GM19468 (cell line): ENCODE measurements at regions not wholly inside any gene's neighbourhood (a gene's known extent, or its start where the extent isn't known, plus 50 kb on each side); places are given as distances from the start of the nearest gene placed in this dataset.
"Not testable (repeated sequence)": the region's sequence is repeated elsewhere in the genome, so short reads cannot be mapped to it uniquely, and the experiment has no call there.

ENCODE experiments used
- ATAC-seq: cut with Tn5 transposase; IDR thresholded peaks from one replicate; pipeline ENCODE4 v1.9.1; 2021; ENCODE audit warnings: mild to moderate bottlenecking, moderate library complexity, moderate number of reproducible peaks; ENCODE audit not compliant: unreplicated experiment; ENCODE audit errors: extremely low read depth

DNA sequence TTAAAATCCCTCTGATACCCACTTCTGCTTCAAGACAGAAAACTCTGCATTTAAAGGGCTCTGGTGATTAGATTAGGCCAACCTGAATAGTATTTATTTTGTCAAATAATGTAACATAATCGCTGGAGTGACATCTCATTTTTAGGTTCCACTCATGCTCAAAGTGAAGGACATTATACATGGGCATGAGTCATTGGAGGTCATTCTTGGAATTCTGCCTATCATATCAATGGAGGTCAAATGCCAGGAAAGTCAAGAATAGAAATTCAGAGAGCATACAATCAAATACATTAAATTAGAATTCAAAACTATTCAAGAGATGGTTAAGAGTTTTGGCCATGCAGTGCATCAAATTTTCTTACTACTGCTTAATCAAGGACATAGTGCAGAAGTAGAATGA lies 50.8 kb upstream of the PRSS1 start:
- ATAC-seq = no peak

DNA sequence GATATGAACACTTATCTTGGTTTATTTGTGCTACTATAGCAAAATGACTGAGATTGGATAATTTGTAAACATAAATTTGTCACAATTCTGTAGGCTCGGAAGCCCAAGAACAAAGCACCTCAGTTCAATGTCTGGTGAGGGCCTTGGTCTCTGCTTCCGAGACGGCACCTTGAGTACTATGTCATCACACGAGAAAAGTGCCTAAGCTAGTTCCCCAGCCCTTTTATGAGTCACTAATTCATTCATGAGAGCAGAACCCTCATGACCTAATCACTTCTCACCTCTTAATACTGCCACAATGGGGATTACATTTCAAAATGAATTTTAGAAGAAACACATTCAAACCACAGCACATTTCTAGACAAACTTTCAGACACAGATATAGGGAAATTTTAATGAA lies 52.0 kb upstream of the PRSS1 start:
- ATAC-seq = no peak

DNA sequence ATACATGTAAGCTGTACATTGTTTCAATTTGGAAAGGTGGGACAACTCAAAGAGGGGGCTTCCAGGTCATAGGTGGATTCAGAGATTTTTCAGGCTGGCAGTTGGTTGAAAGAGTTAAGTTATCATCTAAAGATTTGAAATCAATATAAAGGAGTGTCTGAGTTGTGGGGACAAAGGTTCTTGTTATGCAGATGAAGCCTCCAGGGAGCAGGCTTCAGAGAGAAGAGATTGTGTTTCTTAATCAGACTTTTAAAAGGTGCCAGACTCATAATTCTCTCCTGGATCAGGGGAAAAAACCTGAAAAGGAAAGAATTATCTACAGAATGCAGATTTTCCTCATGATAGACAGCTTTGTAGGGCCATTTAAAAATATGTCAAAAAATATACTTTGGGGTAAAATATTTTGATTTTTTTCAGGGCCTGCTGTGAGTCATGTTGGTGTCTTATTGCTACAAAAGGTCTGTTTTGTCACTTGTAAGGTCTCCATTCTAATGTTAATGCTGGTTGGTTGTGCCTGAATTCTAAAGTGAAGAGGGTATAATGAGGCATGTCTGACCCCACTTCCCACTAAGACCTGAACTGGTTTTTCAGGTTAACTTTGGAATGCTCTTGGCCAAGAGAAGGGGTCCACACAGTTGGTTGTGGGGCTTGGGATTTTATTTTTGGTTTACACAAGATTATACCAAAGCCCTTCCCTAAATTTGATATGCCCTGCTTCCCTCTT lies 52.7 kb upstream of the PRSS1 start:
- ATAC-seq = no peak

DNA sequence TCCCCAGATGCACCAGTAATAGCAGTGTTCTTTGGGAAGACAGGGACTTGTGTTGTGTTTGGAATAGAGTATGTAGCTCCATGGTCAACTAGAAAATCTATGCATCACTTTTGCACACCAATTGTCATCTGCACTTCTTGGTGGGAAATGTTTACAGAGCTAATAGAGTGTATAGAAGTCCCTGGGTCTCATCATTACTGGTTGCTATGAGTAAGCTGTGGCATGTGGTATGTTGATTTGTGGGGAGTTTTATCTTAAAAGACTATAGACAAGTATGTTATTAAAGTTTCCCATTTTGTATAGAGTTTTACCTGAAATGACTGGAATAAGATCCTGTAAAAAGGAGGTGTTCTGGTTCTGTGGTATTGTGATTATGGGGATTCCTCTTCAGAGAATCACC lies 55.4 kb upstream of the PRSS1 start:
- no peak for ATAC-seq

DNA sequence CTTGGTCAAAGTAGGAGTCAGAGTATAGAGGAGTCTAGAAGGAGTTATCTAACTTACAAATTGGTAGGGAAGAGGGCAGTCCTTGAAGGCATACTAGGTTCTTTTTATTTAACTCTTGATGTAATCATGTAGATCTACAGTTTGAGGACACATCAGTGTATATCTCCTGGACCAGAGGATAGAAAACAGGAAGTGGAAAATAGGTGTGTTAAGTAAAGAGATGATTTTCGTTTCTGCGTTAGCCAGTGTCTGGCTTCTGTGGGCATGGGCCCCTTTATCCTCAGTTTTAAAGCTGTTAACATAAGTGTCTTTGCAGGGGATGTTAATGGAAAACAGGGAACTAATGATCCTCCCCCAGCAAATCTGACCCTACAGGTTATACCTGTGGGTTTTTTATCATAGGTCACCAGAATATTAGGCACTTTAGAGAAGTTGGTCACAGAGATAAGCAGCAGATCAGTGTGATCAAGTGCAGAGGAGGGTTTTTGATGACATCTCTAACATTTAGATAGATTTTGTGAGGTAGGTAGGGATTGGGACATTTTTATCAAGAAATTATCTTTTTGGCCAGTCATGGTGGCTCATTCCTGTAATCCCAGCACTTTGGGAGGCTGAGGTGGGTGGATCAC lies 58.6 kb upstream of the PRSS1 start:
- no peak for ATAC-seq

DNA sequence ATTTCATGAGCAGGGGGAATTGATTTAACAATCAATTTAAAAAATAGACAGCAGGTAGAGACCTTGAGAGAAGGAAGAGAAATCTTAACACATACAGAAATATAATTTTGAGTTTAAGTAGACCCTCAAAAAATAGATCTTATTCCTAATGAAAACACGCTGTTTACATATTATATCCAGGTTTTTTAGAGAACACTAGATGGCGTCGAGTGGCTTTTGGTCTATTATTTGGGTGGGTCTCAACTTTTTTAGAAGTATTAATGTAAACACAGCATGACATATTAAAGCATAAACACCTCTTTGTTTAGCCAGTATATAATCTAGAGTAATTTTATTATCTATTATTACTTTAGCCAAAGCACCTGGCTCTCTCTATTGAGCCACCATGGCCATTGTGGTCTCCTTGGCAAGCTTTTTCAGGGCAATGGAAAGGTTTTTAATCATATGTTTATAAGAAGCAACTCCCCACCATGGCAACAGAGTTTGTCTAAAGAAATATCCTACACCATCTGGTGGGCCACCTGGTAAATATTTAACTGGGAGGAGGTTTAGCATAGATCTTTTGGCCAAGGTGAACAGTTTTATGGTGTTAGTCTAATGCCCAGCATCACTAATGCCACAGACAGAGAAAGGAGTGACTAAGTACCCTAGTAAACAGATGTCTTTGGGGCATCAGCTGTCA lies 59.7 kb upstream of the PRSS1 start:
- ATAC-seq = no peak

DNA sequence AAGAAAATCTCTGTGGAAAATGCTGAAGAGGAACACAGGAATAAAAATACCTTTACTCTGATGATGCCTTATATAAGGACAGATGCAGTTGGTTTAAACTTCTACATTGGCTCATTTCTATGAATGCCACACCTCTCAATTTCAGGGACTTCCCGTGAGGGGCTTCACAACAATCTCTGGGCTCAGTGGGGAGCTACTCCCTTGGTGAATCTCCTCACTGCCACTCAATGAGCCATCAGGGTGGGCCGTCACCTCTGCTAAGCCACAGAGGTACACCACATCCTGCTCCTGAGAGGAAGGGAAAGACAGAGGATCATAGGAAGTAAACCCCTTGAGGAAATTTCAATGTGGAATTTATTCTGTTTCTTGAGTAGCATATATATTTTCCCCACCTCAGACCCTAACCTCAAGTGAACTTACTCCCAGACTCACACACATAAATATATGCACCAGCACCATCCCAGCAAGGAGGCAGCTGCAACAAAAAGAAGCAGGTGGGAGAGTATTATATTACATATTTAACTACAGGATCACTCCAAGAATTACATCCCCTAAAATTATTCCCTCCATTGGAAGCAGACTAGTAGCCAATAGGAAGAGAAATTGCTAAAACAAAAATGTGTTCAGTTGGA lies 63.3 kb upstream of the PRSS1 start:
- ATAC-seq = no peak

DNA sequence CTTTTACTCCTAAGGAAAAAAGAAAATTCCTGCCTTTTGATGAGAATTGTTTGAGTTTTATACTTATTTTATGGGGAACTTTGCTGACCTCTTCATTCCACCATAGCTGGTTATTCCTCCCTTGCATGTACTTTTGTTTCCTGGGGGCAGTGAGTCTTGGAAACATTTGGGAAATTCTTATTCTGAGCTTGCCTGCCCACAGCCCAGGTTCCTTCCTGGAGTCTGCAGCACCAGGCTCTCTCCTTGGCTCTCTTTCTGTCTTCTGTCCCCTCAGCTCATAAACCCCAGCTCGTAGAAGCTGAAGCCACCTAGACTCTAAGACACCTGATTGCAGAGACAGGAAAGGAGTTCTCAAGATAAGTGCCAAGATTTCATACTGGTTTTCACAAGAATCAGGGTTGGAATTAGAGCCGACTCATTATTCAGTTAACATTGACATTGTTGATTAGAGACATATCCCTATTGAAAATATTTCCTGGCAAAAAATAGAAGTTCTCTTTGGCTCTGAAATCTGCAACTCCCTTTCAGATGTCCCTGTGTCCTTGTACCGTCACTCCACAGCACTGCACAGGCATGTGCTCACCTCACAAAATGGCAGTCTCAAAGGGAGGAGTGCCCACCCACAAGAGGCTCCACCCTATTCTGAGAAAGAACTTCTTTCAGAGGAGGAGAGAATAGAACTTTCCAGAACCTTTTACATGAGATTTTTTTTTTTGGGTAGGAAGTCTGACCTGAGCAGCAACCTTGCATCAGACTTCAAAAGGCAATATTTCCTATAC lies 67.8 kb upstream of the PRSS1 start:
- no peak for ATAC-seq

DNA sequence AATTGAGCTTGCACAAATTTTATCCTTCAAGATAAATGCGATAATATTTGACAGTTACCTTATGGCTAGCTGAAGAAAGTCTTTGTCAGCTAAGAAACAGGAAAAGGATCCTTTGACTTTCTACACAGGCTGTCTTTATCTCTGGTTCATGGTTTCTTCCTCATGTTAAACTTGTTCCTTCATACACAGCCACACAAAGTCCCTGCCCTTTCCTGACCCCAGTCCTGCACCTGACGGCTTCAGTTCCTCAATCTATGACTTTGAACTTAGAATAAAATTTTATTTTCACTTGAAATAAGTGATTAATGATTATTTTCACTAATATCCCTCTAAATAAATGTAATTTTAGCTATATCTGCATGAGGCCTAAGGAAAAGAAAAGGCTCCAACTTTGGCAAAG lies 77.8 kb upstream of the PRSS1 start:
- ATAC-seq = no peak

DNA sequence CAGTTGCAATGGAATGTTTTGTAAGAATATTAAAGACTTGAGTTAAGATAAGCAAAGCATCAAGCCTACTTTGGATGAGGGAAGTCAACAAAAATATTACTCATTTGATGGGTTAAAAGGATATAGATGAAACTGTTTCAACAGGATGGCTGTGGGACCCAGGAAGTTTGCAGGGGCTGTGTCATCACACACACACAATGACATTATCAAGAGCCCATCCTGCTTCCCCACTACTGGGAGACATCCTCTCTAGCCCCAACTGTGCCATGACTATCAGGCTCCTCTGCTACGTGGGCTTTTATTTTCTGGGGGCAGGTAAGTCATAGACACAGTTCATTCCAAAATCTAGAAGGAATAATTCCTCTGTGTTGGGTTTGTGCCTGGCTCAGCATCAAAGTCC lies 78.8 kb upstream of the PRSS1 start:
- ATAC-seq = no peak

DNA sequence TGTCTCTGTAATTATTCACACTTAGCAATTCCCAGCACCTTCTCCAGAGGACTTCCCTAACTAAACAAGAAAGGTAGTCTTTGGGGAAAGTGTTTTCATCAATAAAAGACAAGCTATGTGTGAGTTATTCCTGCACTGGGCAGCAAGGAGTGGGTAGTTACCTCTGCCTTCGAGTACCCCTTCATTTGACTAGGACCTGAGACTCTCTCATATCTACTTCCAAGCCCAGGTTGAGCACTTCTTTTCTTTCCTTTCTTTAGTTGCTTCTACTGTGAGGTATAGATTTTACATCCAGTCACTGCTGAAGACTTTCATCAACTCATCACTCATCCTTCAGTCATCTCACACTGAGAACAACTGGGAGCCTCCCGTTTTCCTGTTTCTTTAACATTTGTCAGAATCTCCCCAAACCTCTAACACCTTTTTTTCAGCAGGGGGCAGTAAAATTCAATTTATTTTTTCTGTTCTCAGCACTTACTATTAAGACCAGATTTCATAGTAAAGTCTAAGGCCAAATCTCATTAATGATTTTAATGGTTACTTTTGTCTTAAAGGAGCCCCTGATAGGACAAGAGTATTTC lies 80.1 kb upstream of the PRSS1 start:
- no peak for ATAC-seq

DNA sequence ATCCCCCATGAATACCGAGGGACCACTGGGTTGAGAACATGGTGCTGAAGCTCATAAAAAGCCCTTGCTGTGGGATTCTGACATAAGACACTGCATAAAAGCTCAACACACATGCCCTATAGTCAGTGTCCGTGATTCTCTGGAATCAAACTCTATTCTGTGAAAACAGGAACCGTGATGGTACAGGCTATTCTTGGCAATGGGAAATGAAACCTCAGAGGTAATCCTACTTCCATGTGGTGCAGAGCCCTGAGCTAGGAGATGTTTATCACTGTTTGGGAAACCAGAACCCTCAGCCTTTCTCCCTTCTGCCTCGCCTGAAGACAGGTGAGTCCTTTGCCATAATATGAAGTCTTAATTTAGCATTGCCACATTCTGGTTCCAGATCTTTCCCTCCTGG lies 80.8 kb upstream of the PRSS1 start:
- no peak for ATAC-seq

DNA sequence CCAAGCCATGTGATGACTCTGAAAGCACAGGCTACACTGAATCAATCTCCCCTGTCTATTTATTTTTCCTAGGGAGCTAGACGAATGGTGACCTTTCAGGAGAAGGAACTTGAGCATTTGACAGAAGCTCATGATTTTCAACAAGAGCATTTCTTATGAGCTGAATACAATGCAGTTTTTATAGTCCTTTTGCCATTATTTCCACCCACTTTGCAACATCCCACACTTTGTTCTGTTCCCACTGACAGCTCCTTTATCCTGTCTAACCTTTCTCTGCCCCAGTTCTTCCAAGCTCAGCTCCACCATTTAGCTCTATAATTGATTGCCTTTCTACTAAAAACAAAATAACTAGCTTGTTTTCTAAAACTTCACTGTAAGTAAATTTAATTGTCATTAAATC lies 91.9 kb upstream of the PRSS1 start:
- no peak for ATAC-seq

DNA sequence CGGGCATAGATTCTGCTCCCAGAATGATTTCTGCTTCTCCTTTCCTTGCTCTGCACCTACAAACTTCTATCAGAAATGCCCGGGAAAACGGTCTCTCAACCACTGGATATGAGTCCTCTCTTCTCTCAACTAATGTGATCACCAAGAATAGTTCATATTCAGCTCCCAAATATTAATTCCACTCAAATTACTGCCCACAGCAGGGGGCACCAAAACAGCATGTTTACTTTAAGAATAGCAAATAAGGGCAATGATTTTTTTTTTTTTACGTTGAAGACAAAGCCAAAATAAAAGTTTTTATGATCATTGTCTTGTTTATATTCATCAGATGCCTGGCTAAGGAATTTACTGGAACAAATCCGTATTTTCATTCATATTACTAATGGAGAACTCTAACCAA lies 94.9 kb upstream of the PRSS1 start:
- ATAC-seq = no peak

DNA sequence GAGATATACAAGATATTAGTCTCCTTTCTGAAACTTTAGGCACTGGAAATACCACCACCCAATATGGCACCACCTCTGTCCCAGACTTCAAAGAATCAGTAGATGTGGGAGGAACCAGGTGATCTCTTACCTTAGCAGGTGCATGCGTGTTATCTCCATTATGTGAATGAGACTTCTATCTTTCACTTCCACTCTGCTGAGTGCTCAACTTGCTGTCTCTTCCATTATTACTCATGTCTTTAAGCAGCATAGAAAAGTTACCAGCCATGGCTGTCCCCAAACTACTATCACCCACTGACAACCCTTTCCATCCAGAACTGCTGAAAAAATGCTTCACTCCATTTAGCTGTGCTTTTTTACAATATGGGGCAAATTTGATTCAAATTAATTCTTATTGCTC lies 101.5 kb upstream of the PRSS1 start:
- no peak for ATAC-seq

DNA sequence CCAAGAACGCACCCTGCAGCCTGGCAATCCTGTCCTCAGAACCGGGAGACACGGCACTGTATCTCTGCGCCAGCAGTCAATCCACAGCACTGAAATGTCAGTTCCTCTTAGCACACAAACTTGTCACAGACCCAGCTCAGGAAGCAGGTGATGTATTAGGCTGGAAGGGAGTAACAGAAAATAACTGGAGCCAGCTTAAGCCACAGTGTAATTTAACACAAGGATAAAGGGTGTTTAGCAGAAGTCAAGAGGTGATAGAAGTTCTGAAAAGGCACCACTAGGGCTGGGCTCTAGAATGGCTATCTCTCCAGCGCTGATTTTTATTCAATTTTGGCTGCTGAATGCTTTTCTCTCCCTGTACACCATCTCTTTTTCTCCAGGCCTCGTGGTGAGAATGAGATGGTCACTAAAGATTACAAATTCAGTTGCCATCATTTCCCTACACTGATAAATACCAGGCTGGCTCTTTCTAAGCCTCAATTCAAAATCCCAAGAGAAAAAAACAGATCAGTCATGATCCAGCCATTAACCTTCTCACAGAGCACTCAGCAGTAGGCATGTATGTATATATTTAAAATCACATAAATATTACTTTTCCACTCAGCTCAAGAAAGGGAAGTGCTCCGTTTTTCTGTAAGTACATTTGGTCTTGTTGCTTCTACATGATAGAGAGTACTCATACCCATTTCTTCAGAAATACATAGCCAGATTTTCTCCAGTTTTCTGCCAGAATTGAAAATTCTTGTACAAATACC lies 102.7 kb upstream of the PRSS1 start:
- ATAC-seq = no peak

DNA sequence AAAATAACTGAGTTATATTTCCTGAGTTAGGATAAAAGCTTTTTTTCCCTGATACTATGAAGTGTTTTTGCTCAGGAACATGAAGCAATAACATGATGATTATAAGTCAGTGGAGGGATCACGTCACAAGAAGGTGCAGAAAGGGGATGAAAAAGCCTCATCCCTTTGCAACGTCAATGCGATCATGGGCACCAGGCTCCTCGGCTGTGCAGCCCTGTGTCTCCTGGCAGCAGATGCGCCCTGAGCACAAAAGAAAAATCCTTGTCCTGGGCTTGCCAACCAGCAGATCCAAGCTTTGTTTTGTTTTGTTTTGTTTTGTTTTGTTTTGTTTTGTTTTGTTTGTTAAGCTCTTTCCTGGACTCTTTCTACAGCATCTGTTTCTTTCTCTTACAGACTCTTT lies 103.5 kb upstream of the PRSS1 start:
- no peak for ATAC-seq

DNA sequence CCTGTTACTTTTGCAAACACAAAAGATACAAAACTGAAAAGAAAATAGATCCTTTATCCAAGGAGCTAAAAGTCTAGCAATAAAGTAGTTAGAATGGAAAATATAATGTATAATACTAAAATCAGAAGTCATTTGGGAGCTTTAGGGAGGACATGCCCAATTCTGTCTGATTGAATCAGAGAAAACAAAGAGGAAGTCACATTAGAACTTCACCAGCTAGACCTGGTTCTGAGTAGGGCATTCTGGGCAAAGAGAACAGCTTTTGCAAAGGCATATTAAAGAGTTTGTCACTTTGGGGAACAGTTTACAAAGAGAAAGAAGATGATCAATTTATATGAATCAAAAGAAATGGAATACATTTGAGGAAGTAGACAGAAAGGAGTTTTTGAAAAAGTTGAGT lies 107.0 kb upstream of the PRSS1 start:
- ATAC-seq = no peak

DNA sequence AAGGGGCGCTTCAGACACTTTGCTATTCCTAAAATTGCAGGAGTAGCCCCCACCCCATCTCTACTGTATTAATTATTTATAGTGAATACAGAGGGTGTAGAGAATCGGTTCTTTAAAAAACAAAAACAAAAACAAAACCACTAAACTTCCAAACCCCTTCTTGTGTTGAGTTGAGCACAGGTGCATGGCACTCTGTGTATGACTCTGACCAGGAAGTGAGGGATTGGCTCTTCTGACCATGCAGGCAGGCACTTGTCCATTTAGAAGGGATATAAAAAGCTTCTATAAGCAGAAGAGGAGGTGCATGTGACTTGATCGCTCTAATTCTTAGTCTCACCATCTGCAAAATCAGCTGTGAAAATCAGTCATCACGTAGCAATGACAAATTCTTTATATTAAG lies 108.0 kb upstream of the PRSS1 start:
- ATAC-seq = not testable (repeated sequence)
